Transverse colon (tissue), 4 donors: ENCODE measurements at regions not wholly inside any gene's neighbourhood (a gene's known extent, or its start where the extent isn't known, plus 50 kb on each side); places are given as distances from the start of the nearest gene placed in this dataset.

ENCODE experiments used
- DNase-seq: peaks from one replicate; pipeline ENCODE4 v3.0.0-alpha.2; 2019
- H3K27ac ChIP-seq, 4 donors: fragments of 200-600 bp; sonication (generic); 2 replicates each; pipeline ENCODE4 v1.5.1; 2016 to 2018; ENCODE audit warnings: inconsistent platforms in 4 of 4
- H3K27me3 ChIP-seq: fragments of 200-600 bp; sonication (generic); 2 replicates; pipeline ENCODE4 v1.5.1; 2017; ENCODE audit warnings: inconsistent platforms
- H3K36me3 ChIP-seq, 4 donors: fragments of 200-600 bp; sonication (generic); 2 replicates each; pipeline ENCODE4 v1.5.1; 2017 to 2019; ENCODE audit warnings: inconsistent platforms in 4 of 4
- H3K4me1 ChIP-seq, 4 donors: fragments of 200-600 bp; sonication (generic); 2 replicates each; pipeline ENCODE4 v1.5.1; 2017 to 2020; ENCODE audit warnings: inconsistent platforms in 4 of 4
- H3K4me3 ChIP-seq, 4 donors: fragments of 200-600 bp; sonication (generic); 1 replicate in 1 of 4; 2 replicates in 3 of 4; pipeline versions ENCODE4 v1.5.1 to v1.6.1; 2017 to 2019; ENCODE audit warnings: inconsistent platforms in 4 of 4
- H3K9me3 ChIP-seq, 2 donors: fragments of 200-600 bp; sonication (generic); 2 replicates each; pipeline ENCODE4 v1.5.1; 2017 to 2019; ENCODE audit warnings: inconsistent platforms in 2 of 2
- EP300 ChIP-seq: sonication (generic); formaldehyde crosslinking; IDR thresholded peaks from one replicate; pipeline ENCODE4 v1.6.1; 2017; ENCODE audit warnings: antibody characterized with exemption, low read depth
- POLR2A ChIP-seq: fragments of 450-650 bp; IDR thresholded peaks from one replicate; pipeline ENCODE4 v1.6.1; 2016; ENCODE audit warnings: antibody characterized with exemption, mild to moderate bottlenecking, moderate library complexity
- POLR2AphosphoS5 ChIP-seq, 3 donors: sonication (generic); formaldehyde crosslinking; IDR thresholded peaks; one replicate each; pipeline ENCODE4 v1.6.1; 2016; ENCODE audit warnings: antibody characterized with exemption in 3 of 3
- WGBS, 2 donors: methylation state at CpG; one replicate each; pipeline ENCODE4 v1.1.5; 2018; ENCODE audit warnings: low coverage in 1 of 2; 5-methylcytosine and 5-hydroxymethylcytosine counted together
- in situ Hi-C, 4 donors: fragments of 200-750 bp; cut with MboI; loops; one replicate each; pipeline versions ENCODE4 v1.15.0 to v1.15.1; 2017; ENCODE audit warnings: low sequenced_read_pairs in 3 of 4, low pct_ligation_motif_present in 1 of 4, low pct_unique_long_range_greater_than_20kb in 1 of 4
- intact Hi-C: fragments of 100-400 bp; cut with DNase I; formaldehyde crosslinking; loops from one replicate; pipeline ENCODE4 v1.15.1; 2023; ENCODE audit warnings: low total_unique reads
- TF ChIP-seq, protein P1 (sequence below), 5 experiments: fragments of 200-600 bp in 3 of 5; fragments of 450-650 bp in 2 of 5; sonication (generic) in 3 of 5; IDR thresholded peaks; 1 replicate in 2 of 5; 2 replicates in 3 of 5; pipeline ENCODE4 v1.5.1; 2016 to 2017; ENCODE audit warnings: antibody characterized with exemption in 5 of 5, inconsistent platforms in 3 of 5, mild to moderate bottlenecking in 2 of 5, moderate library complexity in 1 of 5

DNA sequence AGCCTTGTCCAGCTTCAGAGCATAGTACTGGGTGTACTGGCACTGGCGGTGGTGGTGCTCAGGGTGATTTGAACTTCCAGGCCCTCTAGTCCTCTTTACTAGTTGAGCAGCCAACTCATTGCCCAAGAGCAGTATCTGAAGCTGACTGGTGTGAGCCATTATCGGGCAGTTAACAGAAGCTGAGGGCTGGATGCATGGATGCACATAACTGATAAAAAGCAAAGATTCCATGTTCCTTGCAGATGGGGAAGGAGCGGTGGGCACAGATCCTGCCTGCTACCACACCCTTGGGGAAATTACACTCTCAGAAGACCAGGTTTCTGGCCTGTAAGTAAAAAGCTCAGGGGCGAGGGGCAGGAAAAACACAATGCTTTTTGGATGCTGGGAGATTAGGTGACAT is 499.4 kb upstream of the ARGLU1 start:
- TF ChIP-seq POLR2AphosphoS5 (IDR thresholded peaks at IDR 0.05) = no peak
- no peak for TF ChIP-seq POLR2A
- TF ChIP-seq EP300 = no peak
- TF ChIP-seq, protein P1, sequence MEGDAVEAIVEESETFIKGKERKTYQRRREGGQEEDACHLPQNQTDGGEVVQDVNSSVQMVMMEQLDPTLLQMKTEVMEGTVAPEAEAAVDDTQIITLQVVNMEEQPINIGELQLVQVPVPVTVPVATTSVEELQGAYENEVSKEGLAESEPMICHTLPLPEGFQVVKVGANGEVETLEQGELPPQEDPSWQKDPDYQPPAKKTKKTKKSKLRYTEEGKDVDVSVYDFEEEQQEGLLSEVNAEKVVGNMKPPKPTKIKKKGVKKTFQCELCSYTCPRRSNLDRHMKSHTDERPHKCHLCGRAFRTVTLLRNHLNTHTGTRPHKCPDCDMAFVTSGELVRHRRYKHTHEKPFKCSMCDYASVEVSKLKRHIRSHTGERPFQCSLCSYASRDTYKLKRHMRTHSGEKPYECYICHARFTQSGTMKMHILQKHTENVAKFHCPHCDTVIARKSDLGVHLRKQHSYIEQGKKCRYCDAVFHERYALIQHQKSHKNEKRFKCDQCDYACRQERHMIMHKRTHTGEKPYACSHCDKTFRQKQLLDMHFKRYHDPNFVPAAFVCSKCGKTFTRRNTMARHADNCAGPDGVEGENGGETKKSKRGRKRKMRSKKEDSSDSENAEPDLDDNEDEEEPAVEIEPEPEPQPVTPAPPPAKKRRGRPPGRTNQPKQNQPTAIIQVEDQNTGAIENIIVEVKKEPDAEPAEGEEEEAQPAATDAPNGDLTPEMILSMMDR (IDR thresholded peaks at IDR 0.05) = no peak
- Histone ChIP-seq H3K4me1 (no peaks in the 10 kb centered on the region), H3K27ac (no peak overlapping the region), H3K4me3 (no peak overlapping the region), H3K9me3 (no peaks in the 10 kb centered on the region), H3K36me3 (no peaks in the 10 kb centered on the region), H3K27me3 (no peaks in the 10 kb centered on the region)
- in situ Hi-C loops = no loop called here
- no peak for DNase-seq
- WGBS, 2 donors = 83% methylated on average over 3 to 4 of the region's 4 CpGs
- intact Hi-C loops = no loop called here

DNA sequence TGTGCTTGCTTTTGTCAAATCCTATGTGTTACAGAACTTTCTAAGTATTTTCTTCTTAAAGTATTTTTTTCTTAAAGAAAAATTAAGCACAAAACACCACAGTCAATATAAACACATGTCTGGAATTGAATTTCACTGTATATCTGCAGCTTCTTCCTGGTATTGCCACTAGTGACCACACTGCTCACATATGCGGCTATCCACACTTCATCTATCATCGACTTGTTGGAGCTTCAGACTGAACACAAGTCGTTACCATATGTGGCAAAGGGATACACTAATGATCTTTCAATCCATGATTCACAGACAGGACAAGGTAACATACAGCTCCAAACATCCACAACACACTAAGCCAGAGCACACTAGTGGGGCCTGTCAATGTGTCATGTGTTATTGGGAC is 498.4 kb upstream of the ARGLU1 start:
- TF ChIP-seq, protein P1 (IDR thresholded peaks at IDR 0.05) = no peak
- no peak for TF ChIP-seq POLR2AphosphoS5 (IDR thresholded peaks at IDR 0.05)
- TF ChIP-seq EP300 = no peak
- no peak for TF ChIP-seq POLR2A
- Histone ChIP-seq H3K4me1 (no peaks in the 10 kb centered on the region), H3K27me3 (no peaks in the 10 kb centered on the region), H3K36me3 (no peaks in the 10 kb centered on the region), H3K9me3 (no peaks in the 10 kb centered on the region), H3K27ac (no peak overlapping the region), H3K4me3 (no peak overlapping the region)
- DNase-seq = no peak
- in situ Hi-C loops = no loop called here
- WGBS, 2 donors = 88% methylated on average over 3 of the region's 3 CpGs
- intact Hi-C loops = no loop called here

DNA sequence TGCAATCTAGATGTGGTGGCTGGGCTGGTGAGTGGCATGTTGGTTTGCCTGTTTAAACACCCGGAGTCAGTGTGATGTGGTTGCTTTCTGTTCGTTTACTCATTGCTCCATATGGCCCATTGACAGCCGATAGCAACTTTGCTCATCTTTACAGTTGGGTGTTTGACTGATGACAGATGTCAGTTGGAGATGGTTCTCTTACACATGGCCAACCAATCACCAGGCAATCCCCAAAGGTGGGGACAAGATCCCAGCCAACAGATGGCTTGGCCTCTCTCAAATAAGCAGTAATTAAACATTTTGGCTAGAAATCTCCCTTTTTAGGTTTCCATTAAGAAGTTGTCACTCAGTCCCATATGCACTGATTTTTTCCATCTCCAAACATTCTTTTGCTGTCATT is 497.1 kb upstream of the ARGLU1 start:
- DNase-seq = no peak
- no peaks in the 10 kb centered on the region for H3K36me3 ChIP-seq
- no peaks in the 10 kb centered on the region for H3K9me3 ChIP-seq
- in situ Hi-C loops = no loop called here
- intact Hi-C loops = no loop called here
- H3K27me3 ChIP-seq = no peaks in the 10 kb centered on the region
- 75 to 80% methylated on average over 2 to 3 of the region's 3 CpGs for WGBS, 2 donors
- no peaks in the 10 kb centered on the region for H3K4me1 ChIP-seq
- no peak overlapping the region for H3K27ac ChIP-seq
- TF ChIP-seq EP300 (no peak), POLR2A (no peak), POLR2AphosphoS5 (IDR thresholded peaks at IDR 0.05) (no peak)
- H3K4me3 ChIP-seq = no peak overlapping the region

DNA sequence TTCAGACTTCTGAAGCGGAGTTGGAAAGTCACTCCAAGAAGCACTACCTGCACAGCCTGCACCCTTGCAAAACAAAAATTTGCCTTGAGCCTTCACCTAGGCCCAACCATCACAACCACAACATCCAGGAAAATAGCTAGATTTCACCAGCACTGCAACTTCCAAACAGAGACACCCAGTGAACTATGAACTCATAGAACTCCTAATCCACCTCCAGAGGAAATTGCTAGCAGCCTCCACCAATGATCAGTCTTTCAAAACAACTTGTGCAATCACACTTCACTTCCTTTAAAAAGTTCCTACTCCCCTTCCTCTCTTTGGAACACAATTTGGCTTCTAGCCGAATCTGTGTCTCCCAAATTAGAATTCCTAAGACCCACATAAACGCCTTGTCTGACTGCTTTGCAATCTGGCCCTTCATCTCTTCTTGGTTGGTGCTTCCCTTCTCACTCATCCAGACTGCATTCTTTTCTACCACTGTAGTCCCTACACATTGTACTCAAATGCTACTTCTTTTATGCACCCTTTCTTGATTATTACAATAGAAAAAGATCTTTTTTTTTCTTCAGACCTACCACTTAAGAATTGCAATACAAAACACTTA is 489.2 kb upstream of the ARGLU1 start:
- 81 to 84% methylated on average over 3 of the region's 3 CpGs for WGBS, 2 donors
- Histone ChIP-seq H3K4me1 (no peaks in the 10 kb centered on the region), H3K9me3 (no peaks in the 10 kb centered on the region), H3K27me3 (no peaks in the 10 kb centered on the region), H3K4me3 (no peak overlapping the region), H3K36me3 (no peaks in the 10 kb centered on the region), H3K27ac (no peak overlapping the region)
- TF ChIP-seq EP300 = no peak
- TF ChIP-seq, protein P1 (IDR thresholded peaks at IDR 0.05) = no peak
- no peak for TF ChIP-seq POLR2AphosphoS5 (IDR thresholded peaks at IDR 0.05)
- TF ChIP-seq POLR2A = no peak
- no peak for DNase-seq
- in situ Hi-C loops = no loop called here
- intact Hi-C loops = no loop called here
